Coronary artery (tissue), 2 donors: ENCODE measurements at regions not wholly inside any gene's neighbourhood (a gene's known extent, or its start where the extent isn't known, plus 50 kb on each side); places are given as distances from the start of the nearest gene placed in this dataset.
"Not testable (repeated sequence)": the region's sequence is repeated elsewhere in the genome, so short reads cannot be mapped to it uniquely, and the experiment has no call there.

Experiments
- DNase-seq: peaks from one replicate; pipeline ENCODE4 v3.0.0-alpha.2; 2017; ENCODE audit warnings: low spot score
- H3K27ac ChIP-seq, 2 donors: fragments of 200-600 bp; sonication (generic); one replicate each; pipeline ENCODE4 v1.5.1; 2016 to 2019
- H3K4me3 ChIP-seq: fragments of 200-600 bp; sonication (generic); 2 replicates; pipeline ENCODE4 v1.5.1; 2016; ENCODE audit warnings: mild to moderate bottlenecking, moderate library complexity
- TF ChIP-seq, protein P1 (sequence below): fragments of 200-600 bp; sonication (generic); IDR thresholded peaks from one replicate; pipeline ENCODE4 v1.5.1; 2019; ENCODE audit warnings: antibody characterized with exemption

DNA sequence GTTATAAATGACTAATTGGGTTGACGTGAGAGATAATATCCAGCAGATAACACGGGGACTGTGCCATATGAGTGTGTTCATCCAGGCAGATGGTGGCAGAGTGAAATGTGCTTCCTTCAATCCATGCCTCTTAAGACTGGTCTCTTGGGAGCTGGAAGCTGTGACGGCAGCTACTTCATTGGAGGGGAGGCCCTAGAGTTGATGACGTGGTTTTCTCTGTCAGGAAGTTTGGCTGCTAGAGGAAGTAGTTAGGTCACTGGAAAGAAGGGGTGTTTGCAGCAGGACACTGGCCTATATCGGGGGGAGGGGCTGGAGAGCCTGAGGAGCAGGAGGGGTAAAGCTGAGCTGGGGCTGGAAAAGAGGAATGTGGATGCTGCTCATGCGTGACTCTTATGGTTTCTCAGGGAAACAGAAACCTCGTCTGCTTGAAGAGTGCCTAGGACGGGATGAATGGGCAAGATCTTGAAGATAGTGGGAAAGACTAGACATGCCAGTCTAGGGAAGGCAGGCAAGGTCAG lies 3051.6 kb downstream of the RPIA start:
- not testable (repeated sequence) for H3K4me3 ChIP-seq, H3K27ac ChIP-seq, DNase-seq

DNA sequence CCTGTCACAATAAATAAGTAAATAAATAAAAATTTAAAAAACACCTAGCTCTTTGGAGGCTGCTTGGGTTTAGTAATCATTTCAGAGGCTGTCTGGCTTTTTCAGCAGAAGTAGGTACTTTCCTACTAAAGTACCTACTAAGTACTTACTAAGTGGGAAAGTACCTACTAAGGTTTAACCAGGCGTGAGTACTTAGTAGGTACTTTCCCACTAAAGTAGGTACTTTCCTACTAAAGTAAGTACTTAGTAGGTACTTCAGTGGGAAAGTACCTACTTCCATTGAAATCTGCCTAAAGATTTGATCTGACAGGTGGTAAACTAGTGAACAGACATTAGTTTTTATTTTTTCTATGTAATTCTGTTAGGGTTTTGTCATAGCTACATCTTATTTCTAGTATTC lies 3052.4 kb downstream of the RPIA start:
- not testable (repeated sequence) for H3K27ac ChIP-seq, H3K4me3 ChIP-seq, DNase-seq

DNA sequence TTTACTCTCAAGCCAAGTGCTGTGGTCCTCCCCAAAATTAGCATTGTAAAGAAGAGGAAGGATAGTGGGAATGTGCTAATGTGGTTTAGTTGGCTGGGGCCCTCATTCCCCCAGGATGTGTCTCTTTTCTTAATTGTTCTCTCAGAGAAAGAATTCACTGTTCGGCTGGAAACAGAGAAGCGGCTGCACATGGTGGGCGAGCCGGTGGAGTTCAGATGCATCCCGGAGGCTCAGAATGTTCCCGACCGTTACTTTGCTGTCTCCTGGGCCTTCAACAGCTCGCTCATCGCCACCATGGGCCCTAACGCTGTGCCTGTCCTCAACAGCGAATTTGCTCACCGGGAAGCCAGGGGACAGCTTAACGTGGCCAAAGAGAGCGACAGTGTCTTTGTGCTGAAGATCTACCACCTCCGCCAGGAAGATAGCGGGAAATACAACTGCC lies 3053.2 kb downstream of the RPIA start:
- not testable (repeated sequence) for H3K27ac ChIP-seq, DNase-seq, H3K4me3 ChIP-seq

DNA sequence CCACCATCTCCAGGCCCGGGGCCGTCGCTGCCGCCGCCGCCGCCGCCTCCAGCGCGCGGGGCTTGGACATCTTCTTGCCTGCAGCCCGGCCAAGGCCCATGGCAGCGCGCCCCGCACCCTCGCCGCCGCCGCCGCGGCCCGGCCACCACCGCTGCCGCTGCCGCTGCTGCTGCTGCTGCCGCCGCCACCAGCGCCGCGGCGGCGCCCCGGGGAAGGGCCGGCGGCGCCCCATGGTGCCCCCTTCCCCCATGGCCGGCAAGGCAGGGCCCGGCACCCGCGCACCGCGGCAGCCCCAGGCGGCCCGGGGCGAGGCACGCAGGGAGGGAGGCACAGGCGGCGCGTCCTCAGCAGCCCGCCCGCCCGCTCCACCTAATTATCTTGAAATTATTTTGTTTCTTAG lies 3057.4 kb downstream of the RPIA start:
- no peak overlapping the region for H3K4me3 ChIP-seq
- DNase-seq = no peak
- H3K27ac ChIP-seq = no peak overlapping the region
- TF ChIP-seq, protein P1, sequence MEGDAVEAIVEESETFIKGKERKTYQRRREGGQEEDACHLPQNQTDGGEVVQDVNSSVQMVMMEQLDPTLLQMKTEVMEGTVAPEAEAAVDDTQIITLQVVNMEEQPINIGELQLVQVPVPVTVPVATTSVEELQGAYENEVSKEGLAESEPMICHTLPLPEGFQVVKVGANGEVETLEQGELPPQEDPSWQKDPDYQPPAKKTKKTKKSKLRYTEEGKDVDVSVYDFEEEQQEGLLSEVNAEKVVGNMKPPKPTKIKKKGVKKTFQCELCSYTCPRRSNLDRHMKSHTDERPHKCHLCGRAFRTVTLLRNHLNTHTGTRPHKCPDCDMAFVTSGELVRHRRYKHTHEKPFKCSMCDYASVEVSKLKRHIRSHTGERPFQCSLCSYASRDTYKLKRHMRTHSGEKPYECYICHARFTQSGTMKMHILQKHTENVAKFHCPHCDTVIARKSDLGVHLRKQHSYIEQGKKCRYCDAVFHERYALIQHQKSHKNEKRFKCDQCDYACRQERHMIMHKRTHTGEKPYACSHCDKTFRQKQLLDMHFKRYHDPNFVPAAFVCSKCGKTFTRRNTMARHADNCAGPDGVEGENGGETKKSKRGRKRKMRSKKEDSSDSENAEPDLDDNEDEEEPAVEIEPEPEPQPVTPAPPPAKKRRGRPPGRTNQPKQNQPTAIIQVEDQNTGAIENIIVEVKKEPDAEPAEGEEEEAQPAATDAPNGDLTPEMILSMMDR = no peak

DNA sequence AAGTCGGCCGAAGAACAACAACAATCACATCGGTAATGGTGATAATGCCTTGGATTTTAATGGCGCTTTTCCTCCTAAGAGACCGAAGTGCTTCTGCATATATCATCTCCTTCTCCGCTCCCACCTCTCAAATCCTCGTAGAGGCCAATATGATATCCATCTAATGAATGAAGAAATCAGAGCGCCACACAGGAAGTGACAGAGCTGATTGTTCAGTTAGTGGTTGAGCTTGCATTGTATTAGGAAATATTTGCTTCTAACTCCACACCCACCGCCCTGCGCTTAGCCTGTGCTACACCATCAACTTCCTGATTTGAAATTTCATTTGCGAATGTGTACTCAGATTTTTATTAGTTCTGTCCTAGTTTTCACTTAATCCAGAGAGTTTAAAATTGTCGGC lies 3058.2 kb downstream of the RPIA start:
- not testable (repeated sequence) for H3K4me3 ChIP-seq, DNase-seq, H3K27ac ChIP-seq

DNA sequence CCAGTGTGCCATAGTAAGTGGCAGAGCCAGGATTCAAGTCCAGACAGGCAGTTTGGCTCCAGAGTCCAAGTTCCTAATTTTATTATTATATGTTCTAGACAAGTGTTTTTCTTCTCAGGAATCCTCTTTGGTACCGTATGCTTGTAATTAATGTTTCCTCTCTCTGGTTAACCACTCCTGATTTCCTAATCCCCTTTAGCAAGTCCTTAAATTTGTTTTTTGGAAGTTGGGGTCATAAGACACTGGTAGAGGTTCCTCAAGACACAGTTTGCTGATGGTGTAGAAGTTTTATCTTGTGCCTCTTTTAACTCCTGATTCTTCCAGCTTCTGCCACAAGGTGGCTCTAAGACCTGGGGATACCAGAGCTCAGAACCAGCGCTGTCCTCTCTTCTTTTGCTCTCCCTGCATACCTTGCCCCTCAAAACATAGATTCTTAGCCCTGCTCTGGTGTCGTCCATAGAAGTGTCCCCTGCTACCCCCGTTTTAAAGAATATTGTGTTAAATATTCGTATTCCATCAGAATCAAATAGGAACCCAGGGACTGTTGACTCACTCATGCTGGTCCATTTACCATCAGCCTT lies 3068.0 kb downstream of the RPIA start:
- DNase-seq, H3K4me3 ChIP-seq, H3K27ac ChIP-seq: not testable (repeated sequence)

DNA sequence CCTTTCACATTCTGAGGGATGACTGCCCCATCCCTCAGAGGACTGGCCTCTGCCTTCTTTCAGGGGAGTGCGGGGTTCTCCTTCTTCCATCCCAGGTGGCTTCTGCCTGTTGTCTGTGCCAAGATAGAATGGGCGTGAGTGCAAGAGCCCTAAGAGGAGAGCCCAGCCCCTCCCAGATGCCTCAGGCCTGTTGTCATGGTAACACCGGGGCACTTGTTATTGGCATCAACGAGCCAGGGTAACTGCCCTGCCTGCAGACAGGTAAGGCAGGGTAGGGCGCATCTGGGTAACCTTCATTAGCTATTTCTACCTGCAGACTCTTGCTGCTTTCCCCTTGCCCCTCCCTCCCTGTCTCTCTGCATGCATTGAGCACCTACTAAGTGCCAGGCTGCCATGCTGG lies 3069.2 kb downstream of the RPIA start:
- not testable (repeated sequence) for DNase-seq, H3K4me3 ChIP-seq, H3K27ac ChIP-seq

DNA sequence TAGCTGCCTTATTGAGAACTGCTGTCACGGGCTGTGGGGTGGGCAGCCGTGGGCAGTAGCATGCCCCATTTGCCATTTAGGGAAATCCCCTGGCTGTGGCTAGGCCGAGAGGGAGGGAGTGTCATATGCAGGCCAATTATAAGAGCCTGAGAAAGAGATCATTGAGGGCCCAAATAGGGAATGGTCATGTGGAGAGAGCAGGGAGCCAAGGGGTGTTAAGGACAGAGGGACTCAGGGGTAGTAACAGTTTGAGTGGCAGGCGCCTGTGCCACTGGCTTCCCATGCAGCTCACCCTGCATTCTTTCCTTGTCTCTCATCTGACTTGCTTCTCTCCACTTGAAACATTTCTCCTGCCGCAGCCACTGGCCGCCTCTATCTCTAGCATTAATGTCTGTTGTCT lies 3070.8 kb downstream of the RPIA start:
- not testable (repeated sequence) for H3K4me3 ChIP-seq, H3K27ac ChIP-seq

DNA sequence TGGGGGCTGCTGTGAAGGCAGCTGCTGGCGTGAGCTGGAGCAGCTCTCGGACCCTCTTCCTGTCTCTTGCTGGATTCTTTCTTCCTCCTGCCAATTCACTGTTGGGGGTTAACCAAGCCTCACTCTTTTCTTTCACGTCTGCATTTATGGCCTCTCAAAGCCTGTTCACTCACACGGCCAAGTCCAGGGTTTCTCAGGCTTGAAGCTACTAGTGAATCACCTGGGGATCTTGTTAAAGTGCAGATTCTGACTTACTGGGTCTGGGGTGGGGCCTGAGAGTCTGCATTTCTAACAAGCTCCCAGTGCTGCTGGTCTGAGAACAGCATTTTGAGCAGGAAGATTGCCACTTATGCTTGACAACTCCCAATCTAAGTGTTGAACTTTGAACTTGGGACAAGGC lies 3072.2 kb downstream of the RPIA start:
- H3K27ac ChIP-seq, DNase-seq, H3K4me3 ChIP-seq: not testable (repeated sequence)

More for the DNA sequence above, 3070.8 kb downstream of the RPIA start:
- not testable (repeated sequence) for DNase-seq

DNA sequence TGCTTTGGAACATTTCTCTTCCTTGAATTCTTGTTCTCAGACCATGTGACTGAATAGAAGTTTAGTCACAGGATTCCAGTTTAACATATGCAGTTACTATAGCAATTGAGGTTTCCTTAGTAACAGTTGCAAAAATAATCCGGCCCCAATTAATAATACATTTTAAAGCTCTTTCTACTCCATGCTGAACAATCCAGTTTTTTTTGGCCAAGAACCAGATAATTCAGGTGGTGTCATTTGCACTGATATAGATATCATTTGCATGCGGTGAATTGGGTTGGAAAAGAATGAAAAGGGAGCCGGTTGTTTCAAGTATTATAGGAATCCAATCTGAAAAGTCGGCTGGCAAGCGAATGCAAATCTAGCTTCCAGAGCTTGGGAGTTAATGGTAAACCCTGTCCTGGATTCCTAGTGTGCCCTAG lies 3073.1 kb downstream of the RPIA start:
- not testable (repeated sequence) for DNase-seq, H3K27ac ChIP-seq

DNA sequence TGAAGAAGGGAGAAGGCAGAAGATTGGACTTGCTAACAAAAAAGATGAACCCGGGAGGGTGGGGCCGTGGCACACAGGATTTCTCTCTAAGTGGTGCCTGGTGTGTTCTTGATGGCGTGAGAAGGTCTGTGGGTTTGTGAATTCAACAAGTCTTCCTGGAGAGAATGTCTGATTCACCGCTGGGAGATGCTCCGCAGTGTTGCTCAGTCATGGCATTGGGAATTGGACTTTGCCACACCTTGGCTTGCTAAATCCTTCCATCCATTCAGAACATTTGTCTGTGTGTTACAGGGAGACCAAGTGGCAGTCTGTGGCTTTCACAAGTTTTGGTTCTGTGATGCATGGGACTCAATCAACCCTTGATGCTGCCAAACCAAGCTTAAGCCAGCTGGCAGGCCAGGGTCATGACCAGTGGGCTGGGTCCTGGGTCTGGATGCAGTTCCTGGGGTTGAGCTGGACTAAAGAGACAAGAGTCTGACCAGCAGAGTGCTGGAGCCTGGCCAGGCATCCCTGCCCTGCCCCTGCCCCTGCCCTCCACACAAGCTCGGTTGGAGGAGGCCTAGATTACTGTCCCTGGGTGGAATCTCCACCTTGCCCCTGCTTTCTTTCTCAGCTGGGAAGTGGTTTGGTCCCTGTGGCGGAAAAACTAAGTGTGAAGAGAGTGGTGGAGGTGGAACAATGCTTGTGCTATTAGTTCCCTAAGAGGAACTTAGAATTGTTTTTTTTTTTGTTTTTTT lies 3073.7 kb downstream of the RPIA start:
- DNase-seq, H3K4me3 ChIP-seq, H3K27ac ChIP-seq: not testable (repeated sequence)

More for the DNA sequence above, 3073.1 kb downstream of the RPIA start:
- H3K4me3 ChIP-seq = not testable (repeated sequence)

DNA sequence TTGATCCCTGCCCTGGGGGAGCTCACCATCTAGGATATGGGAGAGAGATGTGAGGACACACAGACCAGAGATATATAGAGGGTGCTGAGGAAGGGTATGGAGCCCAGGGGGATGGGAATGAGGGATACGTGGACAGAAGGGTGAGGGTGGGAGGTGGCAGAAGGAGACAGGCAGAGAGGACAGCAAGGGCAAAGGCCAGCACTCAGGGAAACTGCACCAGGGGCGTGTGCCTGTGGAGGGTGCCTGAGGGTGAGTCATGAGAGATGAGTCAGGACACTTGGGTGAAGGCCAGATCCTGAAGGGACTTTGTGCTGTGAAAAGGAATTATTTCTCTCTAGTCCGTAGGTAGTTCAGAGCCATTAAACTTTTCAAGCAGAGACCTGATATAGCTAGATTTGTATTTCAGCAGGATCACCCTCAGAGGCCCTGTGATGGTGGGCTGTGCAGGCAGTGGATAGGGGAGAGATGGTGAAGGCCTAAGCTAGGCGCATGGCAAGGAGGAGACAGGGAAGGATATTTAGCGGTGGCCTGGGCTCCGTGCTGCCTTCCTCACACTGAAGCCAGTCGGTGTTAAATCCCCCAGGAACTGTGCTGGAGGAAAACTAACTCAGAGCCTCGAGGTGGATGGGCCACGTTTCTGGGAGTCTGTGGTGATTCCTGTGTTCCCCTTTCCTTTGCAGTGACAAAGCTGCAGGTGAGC lies 3075.0 kb downstream of the RPIA start:
- DNase-seq = not testable (repeated sequence)

DNA sequence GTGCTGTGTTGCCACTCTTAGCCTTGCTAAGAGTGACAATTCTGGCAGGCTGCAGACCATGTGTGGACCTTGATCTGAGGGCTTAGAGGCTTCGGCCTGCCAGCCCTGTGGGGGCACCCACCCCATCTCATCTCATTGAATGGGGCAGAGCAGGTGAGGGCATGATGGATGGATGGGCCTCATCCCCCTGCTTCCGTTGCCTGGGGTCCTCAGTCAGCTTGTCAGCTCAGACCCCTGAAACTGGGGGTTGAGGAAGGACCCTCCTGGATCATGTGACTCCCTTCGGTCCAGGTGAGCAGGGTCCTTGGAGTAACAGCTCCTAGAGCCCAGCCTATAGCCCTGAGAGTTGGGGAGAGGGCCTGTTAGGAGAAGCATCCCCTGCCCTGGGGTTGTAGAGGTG lies 3076.8 kb downstream of the RPIA start:
- H3K27ac ChIP-seq, H3K4me3 ChIP-seq, DNase-seq: not testable (repeated sequence)

More for the DNA sequence above, 3075.0 kb downstream of the RPIA start:
- H3K27ac ChIP-seq, H3K4me3 ChIP-seq: not testable (repeated sequence)

DNA sequence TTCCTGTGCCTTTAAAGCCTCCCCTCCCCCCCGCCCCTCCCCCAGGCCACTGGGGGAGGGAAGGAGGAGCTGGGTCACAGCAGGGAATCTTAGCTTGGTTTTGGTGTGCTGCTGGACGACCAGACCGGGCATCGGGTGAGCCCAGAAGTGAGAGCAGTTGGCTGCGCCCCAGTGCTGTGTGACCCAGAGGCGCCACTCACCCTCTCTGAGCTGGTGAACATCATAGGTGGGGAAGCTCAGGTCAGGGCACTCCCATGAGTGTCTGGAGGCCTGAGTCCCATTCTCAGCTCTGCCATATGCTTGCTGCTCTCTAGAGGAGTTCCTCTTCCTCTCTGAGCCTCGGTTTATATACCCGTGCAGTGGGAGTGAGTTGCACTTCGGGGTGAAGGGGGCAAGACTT lies 3077.5 kb downstream of the RPIA start:
- DNase-seq, H3K4me3 ChIP-seq, H3K27ac ChIP-seq: not testable (repeated sequence)

DNA sequence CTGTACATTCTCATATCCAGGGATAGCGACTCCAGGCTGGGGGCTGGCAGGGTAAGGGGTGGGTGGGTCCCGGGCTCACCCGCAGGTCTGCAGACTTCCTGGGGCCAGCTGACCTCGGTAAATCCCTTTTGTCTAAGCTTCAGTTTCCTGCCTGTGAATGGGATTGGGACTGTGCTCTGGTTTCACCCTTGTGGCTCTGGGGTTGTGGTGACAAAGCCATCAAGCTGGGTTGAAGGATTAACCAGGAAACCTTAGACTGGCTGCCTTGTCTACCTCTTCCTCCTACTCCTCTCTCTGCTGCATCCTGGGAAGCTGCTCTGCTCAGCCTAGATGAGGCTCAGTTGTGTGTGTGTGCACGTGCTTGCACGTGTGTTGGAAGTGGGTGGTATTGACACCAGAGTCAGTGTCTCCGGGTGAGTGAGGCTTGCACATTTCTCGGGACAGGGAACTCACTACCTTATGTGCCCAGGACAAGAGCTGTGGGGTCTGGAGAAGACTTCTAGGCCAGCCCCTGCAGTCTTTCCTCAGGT lies 3078.6 kb downstream of the RPIA start:
- peak; percentile 26 for DNase-seq
- H3K4me3 ChIP-seq, H3K27ac ChIP-seq: not testable (repeated sequence)

DNA sequence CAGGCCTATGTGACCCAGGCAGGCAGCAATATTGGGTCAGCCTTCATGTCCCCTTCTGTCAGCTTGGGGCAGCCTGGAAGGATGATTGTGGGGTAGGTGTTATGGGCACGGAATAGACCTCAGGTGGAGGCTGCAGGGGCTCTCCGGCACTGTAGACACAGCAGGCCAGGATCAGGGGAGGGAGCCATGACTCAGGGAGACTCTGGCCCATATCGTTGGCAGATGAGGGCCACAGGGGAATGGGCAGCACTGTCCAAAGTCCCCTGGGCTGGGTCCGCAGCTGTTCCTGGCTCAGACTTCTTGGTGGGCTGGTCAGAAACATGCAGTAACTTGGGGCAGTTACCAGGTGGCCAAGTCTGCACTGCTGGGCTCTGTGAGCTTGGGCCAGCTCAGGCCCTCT lies 3080.1 kb downstream of the RPIA start:
- H3K27ac ChIP-seq, H3K4me3 ChIP-seq, DNase-seq: not testable (repeated sequence)

DNA sequence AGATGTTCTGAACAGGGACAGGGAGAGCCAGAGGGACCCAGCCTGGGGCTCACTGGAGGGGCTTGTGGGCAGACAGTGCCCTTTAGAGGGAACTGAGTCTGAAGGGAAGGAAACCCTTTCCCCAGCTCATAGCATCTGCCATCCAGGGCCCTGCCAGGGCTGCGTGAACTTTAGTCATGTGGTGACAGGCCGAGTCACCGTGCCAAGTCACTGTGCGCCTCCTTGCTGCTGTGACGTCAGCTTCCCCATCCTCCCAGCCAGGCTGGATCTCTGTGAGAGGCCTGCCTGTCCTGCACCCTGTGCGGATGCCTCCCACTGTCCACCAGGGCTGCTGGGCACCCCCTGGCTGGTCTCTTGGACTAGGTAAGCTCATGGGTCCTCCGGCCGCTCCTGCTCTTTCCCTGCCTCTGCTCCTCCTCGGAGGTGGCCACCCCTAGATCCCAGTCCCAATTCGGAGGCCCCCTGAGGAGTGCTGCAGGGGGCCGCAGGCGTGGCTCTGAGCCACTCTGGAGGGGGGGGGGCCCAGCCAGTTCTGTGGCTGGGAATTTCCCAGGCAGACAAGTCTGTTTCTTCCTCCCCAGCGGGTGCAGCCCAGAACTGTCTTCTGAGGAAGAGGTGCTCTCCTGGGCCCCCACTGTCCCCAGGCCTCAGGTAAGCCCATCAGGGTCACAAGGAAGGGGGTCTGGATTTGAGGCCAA lies 3080.9 kb downstream of the RPIA start:
- peak; percentile 45 for DNase-seq

More for the DNA sequence above, 3080.9 kb downstream of the RPIA start:
- H3K27ac ChIP-seq, H3K4me3 ChIP-seq: not testable (repeated sequence)
